ENCODE measurements at regions not wholly inside any gene's neighbourhood (a gene's known extent, or its start where the extent isn't known, plus 50 kb on each side); places are given as distances from the start of the nearest gene placed in this dataset.

DNA sequence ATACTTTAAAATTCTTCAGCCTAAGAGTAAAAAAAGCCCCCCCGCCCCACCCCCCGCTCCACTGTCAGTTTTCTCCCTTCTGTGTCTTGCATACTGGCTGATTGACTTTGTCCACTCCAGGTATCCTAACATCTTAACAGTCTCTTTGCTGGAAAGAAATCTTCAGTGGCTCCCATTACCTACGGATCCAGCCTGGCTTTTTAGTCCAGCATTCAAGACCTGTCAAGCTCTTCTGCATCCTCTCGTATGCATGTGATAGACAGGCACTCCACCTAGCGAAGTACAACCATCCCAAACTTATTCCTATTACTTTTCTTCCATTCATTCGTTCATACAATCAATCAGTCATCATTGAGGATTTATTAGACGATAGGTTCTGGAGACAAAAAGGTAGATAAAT is 288.1 kb downstream of the MYCN start:
- TF ChIP-seq ESRRG (CRISPR knock-in tag; IDR thresholded peaks at IDR 0.05) (no peak), ARNTL (CRISPR knock-in tag; IDR thresholded peaks at IDR 0.05; ENCODE audit: borderline replicate concordance, low read depth) (no peak), ZFP3 (CRISPR knock-in tag; IDR thresholded peaks at IDR 0.05) (no peak), CSDC2 (CRISPR knock-in tag; IDR thresholded peaks at IDR 0.05) (no peak), TCF4 (CRISPR knock-in tag; IDR thresholded peaks at IDR 0.05; ENCODE audit: borderline replicate concordance) (no peak), BACH2 (CRISPR knock-in tag; IDR thresholded peaks at IDR 0.05; ENCODE audit: borderline replicate concordance) (no peak), ZC3H10 (CRISPR knock-in tag; IDR thresholded peaks at IDR 0.05) (no peak)
- TF ChIP-seq, protein P1, sequence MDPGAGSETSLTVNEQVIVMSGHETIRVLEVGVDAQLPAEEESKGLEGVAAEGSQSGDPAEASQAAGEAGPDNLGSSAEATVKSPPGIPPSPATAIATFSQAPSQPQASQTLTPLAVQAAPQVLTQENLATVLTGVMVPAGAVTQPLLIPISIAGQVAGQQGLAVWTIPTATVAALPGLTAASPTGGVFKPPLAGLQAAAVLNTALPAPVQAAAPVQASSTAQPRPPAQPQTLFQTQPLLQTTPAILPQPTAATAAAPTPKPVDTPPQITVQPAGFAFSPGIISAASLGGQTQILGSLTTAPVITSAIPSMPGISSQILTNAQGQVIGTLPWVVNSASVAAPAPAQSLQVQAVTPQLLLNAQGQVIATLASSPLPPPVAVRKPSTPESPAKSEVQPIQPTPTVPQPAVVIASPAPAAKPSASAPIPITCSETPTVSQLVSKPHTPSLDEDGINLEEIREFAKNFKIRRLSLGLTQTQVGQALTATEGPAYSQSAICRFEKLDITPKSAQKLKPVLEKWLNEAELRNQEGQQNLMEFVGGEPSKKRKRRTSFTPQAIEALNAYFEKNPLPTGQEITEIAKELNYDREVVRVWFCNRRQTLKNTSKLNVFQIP (CRISPR knock-in tag; IDR thresholded peaks at IDR 0.05; ENCODE audit: borderline replicate concordance, low read depth) = no peak
- TF ChIP-seq, protein P2, sequence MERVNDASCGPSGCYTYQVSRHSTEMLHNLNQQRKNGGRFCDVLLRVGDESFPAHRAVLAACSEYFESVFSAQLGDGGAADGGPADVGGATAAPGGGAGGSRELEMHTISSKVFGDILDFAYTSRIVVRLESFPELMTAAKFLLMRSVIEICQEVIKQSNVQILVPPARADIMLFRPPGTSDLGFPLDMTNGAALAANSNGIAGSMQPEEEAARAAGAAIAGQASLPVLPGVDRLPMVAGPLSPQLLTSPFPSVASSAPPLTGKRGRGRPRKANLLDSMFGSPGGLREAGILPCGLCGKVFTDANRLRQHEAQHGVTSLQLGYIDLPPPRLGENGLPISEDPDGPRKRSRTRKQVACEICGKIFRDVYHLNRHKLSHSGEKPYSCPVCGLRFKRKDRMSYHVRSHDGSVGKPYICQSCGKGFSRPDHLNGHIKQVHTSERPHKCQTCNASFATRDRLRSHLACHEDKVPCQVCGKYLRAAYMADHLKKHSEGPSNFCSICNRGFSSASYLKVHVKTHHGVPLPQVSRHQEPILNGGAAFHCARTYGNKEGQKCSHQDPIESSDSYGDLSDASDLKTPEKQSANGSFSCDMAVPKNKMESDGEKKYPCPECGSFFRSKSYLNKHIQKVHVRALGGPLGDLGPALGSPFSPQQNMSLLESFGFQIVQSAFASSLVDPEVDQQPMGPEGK (CRISPR knock-in tag; IDR thresholded peaks at IDR 0.05; ENCODE audit: borderline replicate concordance) = no peak
- TF ChIP-seq, protein P3, sequence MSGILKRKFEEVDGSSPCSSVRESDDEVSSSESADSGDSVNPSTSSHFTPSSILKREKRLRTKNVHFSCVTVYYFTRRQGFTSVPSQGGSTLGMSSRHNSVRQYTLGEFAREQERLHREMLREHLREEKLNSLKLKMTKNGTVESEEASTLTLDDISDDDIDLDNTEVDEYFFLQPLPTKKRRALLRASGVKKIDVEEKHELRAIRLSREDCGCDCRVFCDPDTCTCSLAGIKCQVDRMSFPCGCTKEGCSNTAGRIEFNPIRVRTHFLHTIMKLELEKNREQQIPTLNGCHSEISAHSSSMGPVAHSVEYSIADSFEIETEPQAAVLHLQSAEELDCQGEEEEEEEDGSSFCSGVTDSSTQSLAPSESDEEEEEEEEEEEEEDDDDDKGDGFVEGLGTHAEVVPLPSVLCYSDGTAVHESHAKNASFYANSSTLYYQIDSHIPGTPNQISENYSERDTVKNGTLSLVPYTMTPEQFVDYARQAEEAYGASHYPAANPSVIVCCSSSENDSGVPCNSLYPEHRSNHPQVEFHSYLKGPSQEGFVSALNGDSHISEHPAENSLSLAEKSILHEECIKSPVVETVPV (CRISPR knock-in tag; IDR thresholded peaks at IDR 0.05) = no peak
- ATAC-seq = no peak

DNA sequence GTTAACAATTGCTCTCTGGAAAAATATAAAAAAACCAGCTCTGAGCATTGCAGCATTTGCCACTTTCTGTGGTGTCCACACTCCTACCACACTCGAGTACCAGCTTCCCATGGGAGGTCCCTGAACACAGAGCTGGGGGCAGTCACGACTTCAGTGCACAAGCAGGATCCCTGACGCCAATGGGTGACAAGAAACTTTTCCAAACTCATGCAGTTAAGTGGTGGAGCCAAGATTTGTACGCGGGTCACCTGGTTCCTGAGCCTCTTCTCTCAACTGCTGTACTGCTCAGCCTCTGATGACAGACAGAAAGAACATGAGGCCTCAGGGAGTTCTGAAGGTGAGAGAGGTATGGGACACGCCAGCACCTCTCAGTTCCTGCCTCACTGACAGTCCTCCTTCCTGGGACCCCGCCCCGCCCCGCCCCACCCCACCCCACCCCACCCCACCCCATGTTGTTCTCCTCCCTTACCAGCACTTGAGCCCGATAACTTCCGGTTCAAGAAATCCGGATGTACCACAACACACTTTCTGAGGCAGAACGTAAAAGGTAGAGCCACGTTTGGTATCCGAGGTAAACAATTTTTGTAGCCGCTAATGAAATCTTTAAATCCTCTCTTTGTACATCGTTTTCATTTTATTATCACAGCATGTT is 287.6 kb downstream of the MYCN start:
- no peak for ATAC-seq
- TF ChIP-seq, protein P4, sequence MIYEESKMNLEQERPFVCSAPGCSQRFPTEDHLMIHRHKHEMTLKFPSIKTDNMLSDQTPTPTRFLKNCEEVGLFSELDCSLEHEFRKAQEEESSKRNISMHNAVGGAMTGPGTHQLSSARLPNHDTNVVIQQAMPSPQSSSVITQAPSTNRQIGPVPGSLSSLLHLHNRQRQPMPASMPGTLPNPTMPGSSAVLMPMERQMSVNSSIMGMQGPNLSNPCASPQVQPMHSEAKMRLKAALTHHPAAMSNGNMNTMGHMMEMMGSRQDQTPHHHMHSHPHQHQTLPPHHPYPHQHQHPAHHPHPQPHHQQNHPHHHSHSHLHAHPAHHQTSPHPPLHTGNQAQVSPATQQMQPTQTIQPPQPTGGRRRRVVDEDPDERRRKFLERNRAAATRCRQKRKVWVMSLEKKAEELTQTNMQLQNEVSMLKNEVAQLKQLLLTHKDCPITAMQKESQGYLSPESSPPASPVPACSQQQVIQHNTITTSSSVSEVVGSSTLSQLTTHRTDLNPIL (CRISPR knock-in tag; IDR thresholded peaks at IDR 0.05; ENCODE audit: low read depth) = no peak
- TF ChIP-seq ISL1 (CRISPR knock-in tag; IDR thresholded peaks at IDR 0.05) (no peak), TCF4 (CRISPR knock-in tag; IDR thresholded peaks at IDR 0.05; ENCODE audit: borderline replicate concordance) (no peak), TOX (CRISPR knock-in tag; IDR thresholded peaks at IDR 0.05; ENCODE audit: borderline replicate concordance) (no peak)
- TF ChIP-seq, protein P5, sequence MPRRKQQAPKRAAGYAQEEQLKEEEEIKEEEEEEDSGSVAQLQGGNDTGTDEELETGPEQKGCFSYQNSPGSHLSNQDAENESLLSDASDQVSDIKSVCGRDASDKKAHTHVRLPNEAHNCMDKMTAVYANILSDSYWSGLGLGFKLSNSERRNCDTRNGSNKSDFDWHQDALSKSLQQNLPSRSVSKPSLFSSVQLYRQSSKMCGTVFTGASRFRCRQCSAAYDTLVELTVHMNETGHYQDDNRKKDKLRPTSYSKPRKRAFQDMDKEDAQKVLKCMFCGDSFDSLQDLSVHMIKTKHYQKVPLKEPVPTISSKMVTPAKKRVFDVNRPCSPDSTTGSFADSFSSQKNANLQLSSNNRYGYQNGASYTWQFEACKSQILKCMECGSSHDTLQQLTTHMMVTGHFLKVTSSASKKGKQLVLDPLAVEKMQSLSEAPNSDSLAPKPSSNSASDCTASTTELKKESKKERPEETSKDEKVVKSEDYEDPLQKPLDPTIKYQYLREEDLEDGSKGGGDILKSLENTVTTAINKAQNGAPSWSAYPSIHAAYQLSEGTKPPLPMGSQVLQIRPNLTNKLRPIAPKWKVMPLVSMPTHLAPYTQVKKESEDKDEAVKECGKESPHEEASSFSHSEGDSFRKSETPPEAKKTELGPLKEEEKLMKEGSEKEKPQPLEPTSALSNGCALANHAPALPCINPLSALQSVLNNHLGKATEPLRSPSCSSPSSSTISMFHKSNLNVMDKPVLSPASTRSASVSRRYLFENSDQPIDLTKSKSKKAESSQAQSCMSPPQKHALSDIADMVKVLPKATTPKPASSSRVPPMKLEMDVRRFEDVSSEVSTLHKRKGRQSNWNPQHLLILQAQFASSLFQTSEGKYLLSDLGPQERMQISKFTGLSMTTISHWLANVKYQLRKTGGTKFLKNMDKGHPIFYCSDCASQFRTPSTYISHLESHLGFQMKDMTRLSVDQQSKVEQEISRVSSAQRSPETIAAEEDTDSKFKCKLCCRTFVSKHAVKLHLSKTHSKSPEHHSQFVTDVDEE (CRISPR knock-in tag; IDR thresholded peaks at IDR 0.05) = no peak
- TF ChIP-seq, protein P3 (CRISPR knock-in tag; IDR thresholded peaks at IDR 0.05) = no peak

DNA sequence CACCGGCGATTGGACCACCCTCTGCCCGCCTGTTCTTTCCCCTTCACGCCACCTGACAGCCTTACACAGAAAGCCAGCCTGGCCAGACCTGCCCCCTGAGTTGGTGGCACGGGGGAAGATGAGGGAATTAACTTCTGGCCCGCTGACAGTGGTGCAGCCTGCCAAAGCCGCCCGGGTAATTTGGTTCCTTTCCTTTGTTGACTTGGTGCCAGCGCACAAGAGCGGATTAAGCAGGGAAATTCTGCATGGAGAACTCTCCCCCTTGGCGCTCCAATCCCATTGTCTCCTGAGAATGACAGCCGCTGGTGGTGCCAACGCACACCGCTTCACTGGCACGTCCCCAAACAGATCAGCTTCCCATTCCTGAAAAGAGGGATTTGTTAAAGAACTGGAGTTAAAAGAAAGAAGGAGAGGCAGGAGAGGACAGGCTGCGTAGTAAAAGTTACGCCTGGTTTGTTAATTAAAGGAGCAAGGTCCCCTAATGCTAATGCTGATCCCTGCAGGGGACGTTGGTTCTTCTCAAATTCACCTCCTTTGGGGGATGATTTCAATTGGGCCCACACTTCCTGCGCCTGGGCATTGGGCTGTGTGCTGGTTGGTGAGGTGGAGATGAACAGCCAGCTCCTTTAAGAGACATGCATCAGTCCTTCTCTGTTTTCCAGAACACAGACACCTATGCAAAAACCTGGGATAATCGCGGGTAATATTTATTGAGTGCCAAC is 286.8 kb downstream of the MYCN start:
- no peak for ATAC-seq
- TF ChIP-seq ZFP3 (CRISPR knock-in tag; IDR thresholded peaks at IDR 0.05) = no peak
- TF ChIP-seq, protein P2 (CRISPR knock-in tag; IDR thresholded peaks at IDR 0.05; ENCODE audit: borderline replicate concordance) = no peak
- TF ChIP-seq, protein P4 (CRISPR knock-in tag; IDR thresholded peaks at IDR 0.05; ENCODE audit: low read depth) = no peak
